ENCODE measurements at regions not wholly inside any gene's neighbourhood (a gene's known extent, or its start where the extent isn't known, plus 50 kb on each side); places are given as distances from the start of the nearest gene placed in this dataset.

DNA sequence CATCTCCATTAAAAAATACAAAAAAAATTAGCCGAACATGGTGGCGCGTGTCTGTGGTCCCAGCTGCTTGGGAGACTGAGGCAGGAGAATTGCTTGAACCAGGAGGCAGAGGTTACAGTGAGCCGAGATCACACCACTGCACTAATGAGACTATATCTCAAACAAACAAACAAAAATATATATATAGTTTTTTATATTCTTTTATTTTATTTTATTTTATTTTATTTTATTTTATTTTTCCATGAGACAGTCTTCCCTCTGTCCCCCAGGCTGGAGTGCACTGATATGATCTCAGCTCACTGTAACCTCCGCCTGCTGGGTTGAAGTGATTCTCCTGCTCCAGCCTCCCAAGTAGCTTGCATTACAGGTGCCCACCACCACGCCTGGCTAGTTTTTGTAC lies 79.5 kb downstream of the IRF2BPL start:
- DNase-seq (ENCODE audit: low read depth in 2 of 2): no peak

DNA sequence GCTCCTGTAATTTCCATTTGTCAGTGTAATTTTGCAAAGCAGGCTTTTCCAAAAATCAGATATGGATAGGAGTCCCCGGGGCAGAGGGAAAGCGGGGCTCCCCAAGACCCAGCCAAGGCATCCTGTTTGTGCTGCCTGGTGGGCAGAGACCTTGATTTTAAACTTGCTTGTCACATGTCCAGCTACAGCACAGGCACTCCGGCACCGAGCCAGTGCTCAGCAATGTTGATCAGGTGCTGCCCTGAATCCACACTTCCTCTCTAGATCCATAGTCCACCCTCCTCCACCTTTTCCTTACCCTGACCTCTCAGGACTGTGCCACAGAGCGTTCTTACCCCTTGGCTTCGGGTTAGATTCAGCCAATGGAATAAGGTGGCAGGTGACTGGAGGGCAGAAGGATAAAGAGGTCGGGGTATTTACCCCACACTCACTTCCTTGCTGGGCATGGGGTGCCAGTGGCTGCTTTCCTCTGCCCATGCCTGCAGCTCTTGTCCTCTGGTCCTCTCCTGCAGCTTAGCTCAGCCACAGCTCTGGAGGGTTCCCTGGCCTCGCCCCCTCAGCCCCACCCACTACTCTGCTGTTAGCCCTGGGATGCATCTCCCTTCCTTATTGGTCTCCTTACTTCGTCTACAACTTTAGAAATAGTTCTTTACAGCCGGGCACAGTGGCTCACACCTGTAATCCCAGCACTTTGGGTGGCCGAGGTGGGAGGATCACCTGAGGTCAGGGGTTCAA lies 80.1 kb downstream of the IRF2BPL start:
- no peak for DNase-seq (ENCODE audit: low read depth in 2 of 2)

DNA sequence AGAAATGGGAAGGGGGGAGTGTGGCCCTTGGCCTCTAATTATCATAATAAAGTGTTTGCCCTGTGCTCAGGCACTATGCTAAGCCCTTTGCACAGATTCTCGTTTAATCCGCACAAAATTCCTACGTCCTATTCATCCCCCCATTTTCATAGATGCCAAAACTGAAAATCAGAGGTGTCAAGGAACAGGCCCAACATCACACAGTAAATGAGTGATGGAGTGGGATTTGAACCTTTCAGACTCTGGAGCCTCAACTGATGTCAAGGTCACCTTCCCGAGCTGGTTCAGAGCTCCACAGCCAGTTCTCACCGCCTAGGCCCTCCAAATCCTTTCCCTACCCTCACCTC lies 80.7 kb downstream of the IRF2BPL start:
- no peak for DNase-seq (ENCODE audit: low read depth in 2 of 2)

DNA sequence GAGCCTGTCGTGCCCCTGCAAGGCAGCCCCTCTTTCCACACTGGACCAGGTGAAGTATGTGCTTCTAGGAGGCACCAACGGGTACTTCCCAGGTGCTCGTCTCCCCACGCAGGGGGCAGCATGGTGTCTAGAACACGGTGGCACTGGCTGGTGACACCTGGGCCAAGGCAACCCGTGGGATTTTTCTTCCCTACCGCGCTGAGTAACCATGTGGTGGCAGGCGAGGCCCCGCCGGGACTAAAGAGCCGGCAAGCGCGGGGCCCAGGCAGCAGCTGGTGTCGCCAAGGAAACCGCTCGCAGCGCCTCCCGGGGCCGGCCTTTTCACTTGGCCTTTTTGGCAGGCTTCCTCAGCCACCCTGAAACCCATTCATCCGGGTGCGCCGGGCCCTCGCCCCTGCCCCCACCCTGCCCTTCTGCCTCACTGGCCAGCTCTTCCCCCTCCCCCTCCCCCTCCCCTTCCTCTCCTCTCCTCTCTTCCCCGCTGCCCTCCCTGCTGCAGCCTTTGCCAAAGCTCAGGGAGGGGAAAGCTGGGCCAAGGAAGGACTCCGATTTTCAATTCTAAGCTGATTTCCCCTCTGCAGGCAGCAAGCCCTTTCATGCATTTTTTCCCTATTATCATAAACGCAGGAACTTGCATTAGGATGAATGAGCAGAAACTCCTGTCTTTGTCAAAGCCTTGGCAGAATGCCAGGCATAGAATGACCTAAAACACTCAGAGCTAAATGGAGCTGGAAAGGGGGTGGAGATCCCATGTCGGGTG lies 81.2 kb downstream of the IRF2BPL start:
- DNase-seq (ENCODE audit: low read depth in 2 of 2): peak; percentile 69 to 75

DNA sequence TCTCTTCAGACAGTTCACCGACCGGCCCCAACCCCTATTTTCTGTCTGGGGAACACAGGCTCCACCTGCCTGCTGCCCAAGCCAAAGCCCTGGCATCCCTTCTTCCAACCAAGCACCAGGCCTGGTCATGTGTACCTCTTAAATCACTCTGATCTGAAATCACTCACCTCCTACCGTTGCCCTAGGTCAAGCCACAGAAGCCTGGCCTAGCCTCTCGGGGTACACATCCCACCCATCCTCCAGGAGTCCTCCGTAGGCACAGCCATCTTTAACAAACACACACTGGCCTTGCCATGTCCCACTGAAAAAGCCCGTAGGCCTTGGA lies 81.8 kb downstream of the IRF2BPL start:
- no peak for DNase-seq (ENCODE audit: low read depth in 2 of 2)

DNA sequence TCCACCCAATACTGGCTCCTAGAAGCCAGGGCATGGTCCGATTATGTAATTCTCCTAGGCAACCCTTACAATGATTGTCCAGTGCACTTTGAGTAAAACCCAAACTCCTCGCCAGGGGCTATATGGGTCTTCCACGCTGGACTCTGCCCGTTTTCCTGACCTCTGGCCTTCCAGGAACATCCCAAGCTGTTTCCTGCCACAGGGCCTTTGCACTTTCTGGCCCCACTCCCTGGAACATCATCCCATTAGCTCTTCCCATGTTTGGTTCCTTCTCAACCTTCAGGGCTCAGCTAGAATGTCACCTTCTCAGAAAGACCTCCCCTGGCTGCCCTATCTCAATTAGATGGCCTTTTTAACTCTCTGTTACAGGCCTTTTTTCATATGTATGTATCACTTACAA lies 85.4 kb downstream of the IRF2BPL start:
- DNase-seq (ENCODE audit: low read depth in 2 of 2): no peak

DNA sequence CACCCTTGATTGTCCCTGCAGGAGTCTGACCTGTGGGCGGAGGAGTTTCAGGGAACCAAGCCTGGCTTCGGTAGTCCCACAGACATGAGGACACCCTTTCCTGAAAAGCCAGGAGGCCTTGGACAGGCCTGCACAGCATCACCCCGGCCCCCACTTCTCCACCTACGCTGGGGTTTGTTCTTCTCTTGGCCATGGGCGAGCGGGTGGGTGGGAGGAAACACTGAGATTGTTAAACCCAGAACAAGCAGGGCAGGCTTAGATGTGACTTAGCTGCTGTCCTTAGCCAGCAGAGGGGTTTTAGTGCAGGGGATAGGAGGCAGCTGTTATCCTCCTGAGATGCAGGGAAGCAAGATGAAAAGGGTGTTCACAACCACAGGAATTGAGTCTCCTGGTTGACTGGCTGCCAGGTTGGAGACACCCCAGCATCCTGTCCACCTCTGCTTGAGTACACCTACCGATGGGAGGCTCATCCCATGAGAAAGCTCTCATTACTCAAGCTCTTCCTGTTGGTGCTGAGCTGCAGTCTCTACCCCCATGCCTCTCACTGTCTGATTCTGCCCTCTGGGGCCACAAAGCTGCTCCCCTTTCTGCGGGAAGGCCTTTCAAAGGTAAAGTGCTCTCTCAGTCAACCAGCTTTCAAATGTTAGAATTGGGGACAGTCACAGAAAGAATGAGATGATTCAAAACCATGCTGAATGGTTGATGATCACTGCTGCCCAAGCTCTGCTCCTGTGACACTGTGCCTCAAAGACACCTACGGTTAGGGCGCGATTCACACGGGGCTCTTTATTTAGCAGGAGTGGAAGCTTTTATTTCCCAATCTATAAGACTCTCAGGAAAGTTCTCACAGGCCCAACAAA lies 86.3 kb downstream of the IRF2BPL start:
- DNase-seq (ENCODE audit: low read depth in 2 of 2): no peak

DNA sequence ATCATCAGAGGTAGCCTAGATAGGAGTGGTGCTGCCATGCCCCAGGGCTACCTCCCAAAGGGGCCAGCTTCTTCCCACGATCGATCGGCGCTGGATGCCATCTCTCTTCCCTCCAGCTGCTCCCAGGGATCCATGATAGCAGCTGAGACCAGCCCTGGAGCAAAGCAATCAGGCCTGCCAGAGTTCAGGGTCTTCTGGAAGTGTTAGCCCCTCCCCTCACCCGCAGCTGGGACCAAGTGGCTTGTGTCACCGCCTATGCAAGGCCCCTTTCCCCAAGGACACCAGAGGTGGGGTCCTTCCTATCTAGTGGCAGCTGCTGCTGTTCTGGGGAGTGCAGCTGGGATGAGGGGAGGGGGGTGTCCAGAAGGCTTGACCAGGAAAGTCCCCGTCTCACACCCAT lies 87.0 kb downstream of the IRF2BPL start:
- no peak for DNase-seq (ENCODE audit: low read depth in 2 of 2)

DNA sequence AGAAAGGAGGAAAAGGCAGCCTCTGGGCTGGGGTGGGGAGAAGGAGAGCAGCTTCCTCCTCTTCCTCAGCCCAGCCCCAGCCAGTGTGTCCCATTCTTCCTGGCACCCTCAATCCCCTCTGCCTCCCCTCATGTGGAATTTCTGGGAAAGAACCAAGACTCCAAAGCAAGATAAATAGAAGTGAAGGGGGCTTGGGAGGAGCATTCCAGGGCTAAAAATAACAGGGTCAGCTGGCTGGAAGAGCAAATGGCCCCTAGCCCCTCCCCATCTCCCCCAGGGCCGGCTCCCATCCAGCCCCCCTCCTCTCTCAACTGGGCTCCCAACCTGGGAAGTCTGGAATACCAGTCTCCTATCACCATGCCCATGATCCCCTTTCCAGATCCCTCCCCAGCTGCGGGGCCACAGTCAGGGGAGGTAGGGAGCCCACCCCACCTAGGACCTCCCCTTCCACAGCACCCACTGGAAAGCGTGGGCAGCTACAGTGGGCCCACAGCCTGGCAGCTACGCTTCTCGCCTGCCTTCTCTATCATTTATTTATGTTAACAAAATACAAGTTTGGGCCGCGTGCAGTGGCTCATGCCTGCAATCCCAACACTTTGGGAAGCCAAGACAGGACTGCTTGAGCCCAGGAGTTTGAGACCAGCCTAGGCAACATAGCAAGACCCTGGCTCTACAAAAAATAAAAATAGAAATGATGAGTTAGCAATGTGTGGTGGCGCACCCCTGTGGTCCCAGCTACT lies 88.3 kb downstream of the IRF2BPL start:
- DNase-seq (ENCODE audit: low read depth in 2 of 2): no peak

DNA sequence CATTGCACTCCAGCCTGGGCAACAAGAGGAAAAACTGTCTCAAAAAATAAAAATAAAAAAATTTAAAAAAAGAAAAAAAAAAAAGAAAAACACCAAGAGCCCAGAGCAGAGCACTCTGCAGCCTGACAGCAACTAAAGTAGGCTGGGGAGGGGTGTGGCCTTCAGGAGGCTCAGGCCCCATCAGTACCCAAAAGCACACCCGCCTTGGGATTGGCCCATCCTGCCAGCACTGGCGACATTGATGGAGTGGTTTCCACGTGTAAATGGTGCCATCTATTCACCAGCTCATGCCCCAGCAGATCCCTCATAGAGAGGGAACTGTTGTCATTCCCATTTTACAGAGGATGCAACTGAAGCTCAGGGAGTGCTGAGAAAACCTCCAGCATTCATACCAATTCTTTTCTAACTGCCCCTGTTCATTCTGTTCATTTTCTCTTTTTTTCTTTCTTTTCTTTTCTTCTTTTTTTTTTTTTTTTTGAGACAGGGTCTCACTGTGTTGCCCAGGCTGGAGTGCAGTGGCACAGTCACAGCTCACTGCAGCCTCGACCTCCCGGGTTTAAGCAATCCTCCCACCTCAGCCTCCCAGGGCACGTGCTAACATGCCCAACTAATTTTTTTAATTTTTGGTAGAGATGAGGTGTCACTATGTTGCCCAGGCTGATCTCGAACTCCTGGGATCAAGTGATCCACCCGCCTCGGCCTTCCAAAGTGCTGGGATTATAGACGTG lies 89.3 kb downstream of the IRF2BPL start:
- DNase-seq (ENCODE audit: low read depth in 2 of 2): no peak

DNA sequence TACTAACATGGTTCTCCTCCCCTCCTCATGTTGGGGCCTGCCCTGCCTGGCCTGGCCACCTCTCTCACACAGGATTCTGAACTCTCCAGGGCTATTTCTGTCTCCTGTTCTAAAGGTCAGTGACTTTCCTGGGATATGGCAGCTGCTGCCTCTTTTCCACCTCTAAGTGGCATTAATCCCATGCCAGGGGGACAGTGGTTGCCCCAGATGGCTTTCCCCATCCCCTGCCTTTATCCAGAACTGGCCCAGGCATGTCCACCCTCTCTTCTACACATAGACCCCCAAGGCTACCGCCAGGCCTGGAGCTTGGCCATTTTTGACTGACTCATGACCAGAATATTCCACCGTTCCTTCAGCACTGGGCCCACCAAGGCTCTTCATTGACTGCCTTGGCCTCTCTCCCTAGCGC lies 90.4 kb downstream of the IRF2BPL start:
- no peak for DNase-seq (ENCODE audit: low read depth in 2 of 2)

DNA sequence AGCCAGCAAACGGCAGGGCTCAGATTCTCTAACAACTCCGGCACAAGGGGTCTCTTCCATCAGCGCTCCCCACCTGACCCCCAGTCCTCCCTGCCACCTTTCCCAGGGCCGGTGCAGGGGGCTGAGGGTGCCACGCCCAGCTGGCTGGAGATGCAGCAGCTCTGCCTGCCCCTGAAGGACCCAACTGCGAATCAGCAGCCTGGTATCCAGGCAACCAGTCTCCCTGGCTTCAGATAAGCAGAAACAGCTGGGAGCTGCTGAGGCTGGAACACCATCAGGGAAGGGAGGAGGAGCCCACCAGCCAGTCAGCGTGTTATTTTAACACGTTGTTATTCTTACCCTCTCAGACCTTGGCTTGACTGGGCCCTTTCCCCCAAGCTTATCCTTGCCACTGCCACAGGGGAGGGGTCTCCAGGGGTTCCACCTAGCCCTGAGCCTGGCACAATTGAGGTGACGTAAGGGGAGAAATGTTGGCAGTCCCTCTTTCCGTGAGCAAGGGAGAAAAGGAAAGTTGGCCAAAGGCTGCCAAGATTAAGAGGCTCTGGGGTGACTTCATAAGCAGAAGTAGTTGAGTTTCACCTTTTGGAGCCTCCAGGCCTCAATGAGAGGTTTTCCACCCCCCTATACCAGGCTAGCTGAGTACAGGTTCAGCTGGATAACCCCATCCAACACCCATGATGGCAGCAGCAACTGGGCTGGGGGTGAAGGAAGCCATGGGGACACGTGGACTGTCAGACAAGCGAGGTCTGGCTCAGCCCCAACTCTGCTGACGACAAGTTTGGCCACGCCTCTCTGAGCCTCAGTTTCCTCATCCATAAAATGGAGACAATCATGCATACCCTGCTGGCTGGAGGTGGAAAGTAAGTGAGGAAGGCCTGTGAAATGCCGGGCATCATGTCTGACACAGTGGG lies 91.1 kb downstream of the IRF2BPL start:
- DNase-seq (ENCODE audit: low read depth in 2 of 2): no peak

DNA sequence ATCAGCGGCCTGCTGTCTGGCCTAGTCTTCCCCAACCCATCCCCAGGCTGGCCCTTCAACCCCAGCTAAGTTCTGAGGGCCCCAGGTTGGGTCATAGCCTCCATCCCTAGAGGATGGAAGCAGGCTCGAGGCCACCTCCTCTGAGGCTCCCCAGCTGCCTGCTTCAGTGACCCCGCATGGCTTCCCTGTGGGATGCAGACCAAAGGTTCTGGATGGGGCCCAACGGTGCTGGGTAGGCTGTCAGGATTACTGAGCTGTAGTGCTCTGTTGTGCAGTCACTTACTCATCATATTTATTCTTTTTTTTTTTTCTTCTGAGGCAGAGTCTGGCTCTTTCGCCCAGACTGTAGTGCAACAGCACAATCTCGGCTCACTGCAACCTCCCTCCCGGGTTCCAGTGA lies 92.0 kb downstream of the IRF2BPL start:
- DNase-seq (ENCODE audit: low read depth in 2 of 2): no peak

DNA sequence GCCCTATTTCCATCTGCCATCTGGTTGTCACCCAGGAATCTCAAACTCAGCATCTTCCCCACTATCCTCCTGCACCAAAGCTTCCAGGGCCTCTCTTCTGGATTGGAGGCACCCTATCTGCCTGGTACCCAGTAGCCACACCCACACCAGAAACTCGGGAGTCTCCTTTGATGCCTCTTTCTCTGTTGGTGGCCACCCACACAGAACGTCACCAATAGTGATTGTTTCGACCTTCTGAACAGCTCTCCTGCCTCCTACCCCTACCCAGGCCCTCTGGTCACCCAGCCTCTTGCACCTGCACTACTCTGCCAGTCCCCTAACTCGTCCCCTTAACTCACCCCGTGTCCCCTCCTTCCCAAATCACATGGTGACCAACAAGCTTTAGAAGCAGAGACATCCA lies 95.0 kb downstream of the IRF2BPL start:
- DNase-seq (ENCODE audit: low read depth in 2 of 2): no peak

DNA sequence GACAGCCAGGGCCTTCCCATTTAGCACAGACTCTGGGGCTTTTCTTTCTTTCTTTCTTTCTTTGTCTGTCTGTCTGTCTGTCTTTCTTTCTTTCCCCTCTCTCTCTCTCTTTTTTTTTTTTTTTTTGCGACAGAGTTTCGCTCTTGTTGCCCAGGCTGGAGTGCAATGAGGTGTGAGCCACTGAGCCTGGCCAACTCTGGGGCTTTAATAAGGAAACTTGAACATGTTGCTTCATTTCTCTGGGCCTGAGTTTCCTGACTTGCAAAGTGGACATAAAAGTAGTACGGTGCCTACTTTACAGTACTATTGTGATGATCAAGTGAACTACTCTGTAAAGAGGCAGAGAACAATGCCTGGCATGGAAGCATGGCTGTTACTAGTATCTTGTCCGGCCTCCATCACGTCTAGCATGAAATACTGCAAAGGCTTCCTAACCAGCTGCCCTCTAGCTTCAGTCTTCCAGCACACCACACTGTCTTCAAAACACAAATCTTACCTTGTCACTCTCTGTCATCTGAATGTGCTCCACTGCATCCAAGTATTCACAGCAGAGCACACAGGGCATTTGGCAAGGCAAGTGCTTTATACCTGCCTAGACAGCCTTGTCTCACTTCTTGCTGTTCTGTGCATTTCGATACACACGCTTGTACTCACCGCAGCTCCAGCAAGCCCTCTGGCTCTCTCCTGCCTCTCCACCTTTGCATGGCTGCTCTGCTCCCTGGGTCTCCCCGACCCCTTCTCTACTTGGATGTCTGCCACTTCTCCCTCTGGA lies 96.7 kb downstream of the IRF2BPL start:
- no peak for DNase-seq (ENCODE audit: low read depth in 2 of 2)

DNA sequence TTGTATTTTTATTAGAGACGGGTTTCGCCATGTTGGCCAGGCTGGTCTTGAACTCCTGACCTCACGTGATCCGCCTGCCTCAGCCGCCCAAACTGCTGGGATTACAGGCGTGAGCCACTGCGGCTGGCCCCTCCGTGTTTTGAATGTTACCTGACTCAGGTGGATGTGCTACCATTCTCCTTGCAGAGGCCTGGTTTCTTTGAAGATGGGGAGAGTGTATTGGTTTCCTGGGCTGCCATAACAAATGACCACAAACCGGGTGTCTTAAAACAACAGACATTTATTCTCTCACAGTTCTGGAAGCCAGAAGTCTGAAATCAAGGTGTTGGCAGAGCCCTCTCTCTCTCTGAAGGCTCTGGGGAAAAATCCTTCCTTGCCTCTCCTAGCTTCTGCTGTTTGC lies 98.0 kb downstream of the IRF2BPL start:
- no peak for DNase-seq (ENCODE audit: low read depth in 2 of 2)

DNA sequence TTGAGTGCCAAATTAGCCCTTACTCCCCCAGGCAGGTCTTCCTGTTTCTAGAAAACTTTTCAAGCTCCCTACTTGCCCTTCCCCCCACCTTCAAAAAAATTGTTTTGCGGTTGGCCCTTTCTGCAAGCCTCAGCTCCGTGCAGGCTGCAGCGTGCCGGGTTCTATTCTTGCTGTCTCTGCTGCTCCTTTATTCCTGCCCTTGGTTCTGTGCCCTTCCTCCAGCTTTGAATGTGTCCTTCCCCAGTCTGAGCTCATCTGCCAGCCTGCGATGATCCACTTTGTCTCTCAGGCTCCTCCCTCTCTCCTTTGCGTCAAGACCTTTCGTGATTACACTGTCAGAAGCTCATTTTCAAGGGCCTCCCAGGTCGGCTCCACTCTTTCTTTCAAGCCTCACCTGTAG lies 98.6 kb downstream of the IRF2BPL start:
- peak; percentile 28 to 45 for DNase-seq (ENCODE audit: low read depth in 2 of 2)

DNA sequence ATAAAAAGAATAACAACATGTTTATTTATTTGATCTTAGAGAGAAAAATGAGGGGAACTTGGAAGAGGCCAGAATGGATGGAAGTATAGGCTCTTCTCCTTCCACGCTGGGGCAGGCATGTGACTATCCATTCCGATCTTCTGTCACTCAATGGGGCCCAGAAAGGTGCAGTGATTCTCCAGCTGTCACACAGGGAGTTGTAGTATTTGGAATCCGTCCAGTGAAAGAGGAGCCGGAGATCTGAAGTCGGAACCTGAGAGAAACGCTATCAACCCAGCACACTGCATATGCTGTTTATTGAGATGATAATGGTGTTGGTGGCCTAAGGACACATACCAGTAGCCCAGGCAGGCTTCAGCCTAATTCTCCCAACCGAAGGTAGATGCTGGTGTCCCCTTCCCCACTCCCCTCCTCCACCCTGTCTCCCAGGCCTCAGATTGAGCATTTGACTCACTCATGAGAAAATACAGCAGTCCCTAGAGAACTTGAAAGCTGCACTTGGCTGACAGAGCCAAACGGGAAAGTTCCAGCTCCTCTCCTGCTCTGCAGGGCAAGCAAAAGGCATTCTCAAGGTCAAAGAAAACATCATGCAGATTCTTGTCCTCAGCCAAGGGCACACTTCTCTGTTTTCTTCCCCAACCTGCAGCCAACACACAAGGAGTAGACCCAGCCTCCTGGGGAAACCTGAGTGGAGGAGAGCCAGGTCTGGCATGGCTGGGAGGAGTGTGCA lies 100.4 kb downstream of the IRF2BPL start:
- DNase-seq (ENCODE audit: low read depth in 2 of 2): no peak
